ENCODE measurements at regions not wholly inside any gene's neighbourhood (a gene's known extent, or its start where the extent isn't known, plus 50 kb on each side); places are given as distances from the start of the nearest gene placed in this dataset.

DNA sequence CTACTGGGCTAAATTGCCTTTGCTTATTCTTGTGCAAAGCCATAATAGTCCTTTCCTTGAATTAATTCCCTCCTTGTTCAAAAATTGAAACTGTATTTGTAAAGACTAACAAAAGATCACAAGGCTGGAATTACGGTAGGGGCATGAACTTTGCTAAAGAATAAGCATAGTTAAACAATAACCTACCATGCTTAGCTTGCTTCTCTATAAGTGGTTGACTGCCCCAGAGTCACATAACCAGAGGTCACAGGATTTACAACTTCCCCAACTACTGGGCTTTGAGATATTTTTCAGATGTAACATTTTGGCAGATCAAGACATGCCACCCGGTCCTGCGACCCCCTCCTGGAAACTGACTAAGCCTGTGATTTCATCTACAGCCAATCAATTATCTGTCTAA lies 181.4 kb downstream of the GPAM start:
- no peak for DNase-seq

DNA sequence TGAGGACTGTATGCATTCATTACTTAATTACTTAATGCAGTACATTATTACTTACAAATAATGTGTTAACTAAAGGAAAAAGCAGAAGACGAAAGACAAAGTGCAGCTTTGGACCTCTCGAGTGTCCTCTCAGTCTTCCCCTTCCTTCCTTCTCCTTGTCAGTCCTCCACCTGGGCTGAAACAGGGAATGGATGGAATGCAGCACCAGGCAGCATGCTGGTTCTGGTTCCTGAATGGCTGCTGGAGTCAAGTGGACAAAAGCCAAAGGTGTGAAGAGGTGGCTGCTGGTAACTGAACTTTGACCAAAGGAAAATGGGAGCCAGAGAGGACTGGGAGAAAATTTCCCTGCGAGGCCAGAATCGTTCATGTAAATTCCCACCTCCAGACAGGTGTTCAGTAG lies 179.5 kb downstream of the GPAM start:
- no peak for DNase-seq

DNA sequence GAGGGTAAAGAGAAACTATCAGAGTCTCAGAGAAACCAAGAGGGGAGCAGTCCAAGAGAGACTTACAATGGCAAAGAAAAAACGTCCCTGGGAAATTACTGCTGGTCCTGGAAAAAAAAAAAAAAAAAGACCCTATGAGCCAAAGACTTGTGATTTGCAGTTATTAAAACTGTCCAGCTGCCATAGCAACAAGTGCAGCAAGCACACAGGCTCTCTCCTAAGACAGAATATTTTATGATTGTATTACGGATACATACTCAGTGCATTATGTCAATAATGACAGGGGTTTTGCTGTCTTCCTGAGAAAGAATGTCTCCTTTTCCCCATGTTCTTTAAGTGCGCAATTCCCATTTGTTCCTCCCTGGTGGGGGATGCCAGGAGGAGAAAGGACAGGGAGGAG lies 178.5 kb downstream of the GPAM start:
- DNase-seq = no peak

DNA sequence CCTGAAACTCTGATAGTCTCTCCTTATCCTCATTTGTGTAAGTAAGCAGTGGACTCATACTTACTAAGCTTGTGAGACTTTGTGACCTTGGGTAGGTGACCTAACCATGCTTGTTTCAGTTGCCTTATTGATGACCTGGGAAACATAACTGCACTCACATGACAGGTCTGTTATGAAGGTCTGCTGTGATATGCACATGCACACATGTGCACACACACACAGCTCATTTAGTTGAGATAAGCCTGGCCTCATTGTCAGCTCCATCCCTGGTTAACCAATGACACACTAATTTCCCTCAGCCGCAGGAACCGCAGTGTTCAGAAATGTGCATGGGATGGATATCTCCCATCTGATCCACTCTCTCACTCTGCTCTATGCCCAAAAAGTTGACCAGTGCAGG lies 177.2 kb downstream of the GPAM start:
- no peak for DNase-seq

DNA sequence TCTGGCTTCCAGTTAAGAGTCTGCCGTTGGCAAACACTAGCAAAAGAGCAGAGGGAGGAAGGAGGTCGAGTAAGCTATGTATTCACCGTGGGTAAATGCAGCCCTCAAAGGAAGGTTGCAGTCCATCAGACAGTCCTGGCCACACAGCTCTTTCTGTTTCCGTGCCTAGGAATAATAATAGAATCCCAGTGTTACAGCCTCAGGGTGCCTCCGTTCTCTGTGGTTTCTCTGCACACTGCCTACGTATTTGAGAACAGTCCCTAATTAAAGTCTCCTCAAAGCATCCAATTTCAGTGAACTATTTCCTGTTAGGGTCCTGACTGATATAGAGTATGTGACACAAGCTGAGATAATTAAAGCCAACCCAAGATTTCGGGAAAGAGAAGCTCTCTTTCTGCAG lies 176.7 kb downstream of the GPAM start:
- no peak for DNase-seq

DNA sequence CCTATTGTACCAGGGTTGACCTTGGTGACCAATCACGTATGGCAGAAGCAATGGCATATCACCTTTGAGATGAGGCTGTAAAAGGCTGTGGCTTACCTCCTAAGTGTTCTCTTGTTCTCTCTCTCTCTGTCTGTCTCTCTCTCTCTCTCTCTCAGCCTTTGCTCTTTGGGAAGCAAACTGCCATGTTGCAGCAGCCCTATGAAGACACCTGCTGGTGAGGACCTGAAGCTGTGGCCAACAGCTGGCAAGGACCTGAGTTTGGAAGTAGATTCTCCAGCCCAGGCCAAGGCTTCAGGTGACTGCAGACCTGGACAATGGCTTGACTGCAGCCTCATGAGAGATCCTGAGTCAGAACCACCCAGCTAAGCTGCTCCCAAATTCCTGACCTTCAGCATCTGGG lies 161.4 kb downstream of the GPAM start:
- no peak for DNase-seq

DNA sequence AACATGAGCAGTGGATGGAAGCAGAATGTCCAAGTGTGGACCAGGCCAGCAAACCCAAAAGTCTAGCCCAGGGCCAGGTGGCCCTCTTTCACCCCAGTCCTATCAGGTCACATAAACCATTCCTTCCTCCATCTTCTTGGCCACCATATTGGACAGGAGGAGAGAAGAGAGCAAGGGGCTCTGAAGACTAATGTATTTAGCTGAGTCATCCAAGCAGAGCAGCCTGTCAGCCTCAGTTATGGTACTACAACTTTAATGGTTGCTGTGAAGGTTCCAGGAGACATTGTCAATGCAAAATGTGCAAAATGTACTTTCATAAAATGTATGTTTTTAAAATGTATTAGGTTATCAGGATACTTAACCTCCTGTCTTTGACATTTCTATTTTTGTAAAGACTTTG lies 159.5 kb downstream of the GPAM start:
- DNase-seq = no peak

DNA sequence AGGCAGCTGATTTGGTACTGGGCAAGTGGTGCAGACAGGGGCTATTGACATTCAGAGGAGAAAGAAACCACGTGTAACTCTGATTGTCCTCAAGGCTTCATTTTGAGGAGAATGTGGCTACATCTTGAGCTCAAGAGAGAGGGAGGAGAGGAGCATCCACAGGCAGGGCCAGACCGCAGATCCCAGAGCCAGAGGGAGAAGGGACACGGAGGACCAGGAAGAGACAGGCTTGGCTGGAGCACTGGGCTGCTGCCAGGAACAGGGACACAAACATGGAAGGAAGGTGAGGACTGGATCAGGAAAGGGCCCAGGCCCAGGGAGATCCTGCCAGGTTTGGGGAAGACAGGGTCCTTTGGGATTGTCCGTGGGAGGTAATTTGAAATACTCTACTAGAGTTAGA lies 158.3 kb downstream of the GPAM start:
- DNase-seq = no peak

DNA sequence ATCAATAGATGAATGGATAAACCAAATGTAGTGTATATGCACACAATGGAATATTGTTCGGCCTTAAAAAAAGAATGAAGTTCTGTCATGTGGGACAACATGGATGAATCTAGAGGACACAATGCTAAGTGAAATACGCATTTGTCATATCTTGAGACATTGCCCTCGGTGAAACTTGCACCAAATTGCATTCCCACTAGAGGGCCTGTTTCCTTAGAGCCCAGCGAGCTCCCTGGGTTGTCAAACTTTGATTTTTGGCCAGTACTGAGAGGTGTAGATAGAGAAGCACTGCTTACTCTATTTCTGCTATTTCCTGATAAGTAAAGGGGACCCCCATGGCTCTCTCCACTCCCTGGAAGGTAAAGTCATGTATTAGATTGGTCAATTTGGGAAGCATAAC lies 157.1 kb downstream of the GPAM start:
- no peak for DNase-seq

DNA sequence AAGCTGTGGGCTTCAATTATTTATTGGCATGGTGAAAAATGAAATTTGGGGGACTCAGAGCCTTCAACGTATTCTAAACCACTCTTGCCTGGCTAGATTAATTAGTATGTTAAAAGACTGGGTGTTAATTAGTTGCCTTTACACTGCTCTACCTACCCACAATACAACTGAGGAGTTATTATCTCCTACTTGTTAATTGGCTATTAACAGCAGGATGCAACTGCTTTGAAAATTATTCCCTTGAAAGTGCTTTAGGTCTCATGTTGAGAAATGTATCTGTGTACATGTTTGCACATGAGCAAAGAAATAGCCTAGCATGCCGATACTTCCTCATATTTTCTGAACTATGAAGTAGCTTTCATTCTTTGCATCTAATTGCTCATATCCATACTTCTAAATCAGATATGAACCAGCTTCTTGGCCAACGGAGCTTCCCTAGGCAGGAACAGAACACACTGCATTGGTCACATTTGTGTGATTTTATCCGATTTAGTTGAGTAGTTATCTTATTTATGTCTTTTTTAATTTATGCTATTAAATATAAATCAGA lies 155.8 kb downstream of the GPAM start:
- no peak for DNase-seq

DNA sequence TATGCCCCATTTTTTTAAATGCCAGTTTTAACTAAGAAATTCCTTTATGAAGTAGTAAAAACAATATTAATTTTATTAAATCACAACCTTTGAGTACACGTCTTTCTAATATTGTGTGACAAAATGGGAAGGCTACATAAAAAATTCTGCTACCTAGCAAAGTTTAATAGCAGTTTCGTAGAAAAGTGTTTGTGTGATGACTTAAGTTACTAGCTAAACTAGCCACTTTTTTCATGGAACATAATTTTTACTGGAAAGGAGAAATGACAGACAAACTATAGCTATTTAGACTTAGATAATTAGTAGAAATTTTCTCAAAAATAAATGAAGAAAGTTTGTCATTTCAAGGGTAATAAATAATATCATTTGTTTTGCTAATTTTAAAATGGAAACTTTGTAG lies 153.1 kb downstream of the GPAM start:
- DNase-seq = no peak

DNA sequence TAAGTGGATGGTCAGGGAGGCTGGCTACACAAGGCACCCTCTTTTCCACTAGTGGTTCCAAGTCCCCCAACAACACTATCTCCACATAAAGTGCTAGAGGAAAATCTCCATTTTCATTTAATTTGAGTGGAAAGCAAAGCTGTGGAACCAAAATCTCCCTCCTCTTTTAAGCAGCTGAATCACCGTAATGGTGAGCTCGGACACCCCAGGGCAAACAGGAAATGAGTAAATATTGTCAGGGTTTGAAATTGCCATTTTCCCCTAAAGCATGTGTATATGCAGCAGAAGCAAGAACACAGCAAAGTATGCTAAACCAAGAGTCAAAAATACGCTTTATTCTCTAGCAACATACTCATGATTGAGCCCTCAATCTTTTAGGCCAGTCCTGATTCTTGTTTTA lies 143.7 kb downstream of the GPAM start:
- DNase-seq = no peak

DNA sequence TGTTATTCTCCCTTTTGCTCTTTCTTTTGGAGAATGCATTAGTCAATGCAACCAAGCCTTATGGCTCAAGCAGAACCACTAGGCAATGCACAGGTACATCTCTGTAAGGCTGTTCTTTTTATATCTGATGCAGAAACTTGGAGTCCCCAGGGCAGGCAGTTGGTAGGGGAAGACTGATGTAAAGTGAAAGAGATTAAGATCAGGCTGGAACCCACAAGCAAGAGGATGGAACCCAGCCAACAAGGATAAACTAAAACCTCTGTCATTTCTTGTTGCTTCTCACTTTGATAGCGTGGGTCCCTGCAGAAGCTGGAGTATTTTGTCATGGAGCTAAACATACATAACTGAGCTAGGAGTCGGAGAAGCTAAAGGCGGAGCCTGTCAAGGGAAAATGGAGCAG lies 142.9 kb downstream of the GPAM start:
- no peak for DNase-seq

DNA sequence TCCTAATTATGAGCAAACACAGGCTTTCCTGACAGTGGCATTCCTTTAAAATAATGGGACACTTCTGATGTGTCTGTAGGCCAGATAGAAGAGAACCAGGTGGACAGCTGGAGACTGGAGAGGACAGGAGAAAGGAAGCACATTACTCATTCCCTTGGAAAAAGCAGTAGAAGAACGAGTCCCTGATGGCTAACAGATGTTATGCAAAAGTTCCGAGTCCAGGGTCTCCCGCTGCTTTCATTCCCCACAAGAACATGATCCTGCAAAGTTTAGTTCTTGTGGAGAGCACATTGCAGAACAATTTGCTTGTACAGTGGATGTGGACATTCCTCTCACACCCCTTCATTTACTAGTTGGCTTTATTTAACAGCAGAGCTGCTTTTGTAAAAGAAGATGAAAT lies 137.6 kb downstream of the GPAM start:
- no peak for DNase-seq

DNA sequence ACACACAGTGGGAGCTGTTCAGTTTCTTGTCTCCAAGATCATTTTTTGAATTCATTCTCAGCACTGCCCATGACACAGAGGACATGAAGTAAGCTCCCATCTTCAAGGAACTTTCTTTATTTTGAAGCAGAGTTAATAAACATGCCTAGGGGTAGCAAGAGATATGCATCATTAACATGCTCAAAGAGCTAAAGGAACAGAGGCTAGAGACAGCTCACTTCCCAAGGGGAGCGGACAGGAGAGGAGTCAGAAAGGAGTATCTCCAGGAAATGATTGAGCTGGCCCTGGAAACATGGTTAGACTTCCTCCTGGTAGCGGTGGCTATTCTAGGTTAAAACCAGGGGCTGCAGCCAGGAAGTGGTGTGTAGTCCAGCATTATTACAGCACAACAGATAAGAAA lies 135.9 kb downstream of the GPAM start:
- no peak for DNase-seq

DNA sequence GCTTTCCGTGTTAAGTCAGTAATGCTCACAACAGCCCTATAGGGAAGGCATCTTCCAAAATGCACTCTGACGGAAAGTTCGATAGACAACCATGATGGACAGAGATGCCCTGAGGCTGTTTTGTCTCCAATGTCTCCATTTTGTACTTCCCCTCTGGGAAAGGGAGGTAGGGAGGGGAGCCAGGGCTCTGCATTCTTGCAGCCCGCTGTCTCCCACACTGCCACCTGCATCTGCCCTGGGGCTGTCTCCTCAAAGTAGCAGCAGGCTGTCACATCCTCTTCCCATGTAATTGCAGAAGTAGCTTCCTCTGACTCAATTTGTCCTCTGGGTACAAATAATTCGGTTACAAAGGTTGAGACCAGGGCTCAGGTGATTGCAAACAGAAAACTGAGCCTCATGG lies 131.4 kb downstream of the GPAM start:
- no peak for DNase-seq

DNA sequence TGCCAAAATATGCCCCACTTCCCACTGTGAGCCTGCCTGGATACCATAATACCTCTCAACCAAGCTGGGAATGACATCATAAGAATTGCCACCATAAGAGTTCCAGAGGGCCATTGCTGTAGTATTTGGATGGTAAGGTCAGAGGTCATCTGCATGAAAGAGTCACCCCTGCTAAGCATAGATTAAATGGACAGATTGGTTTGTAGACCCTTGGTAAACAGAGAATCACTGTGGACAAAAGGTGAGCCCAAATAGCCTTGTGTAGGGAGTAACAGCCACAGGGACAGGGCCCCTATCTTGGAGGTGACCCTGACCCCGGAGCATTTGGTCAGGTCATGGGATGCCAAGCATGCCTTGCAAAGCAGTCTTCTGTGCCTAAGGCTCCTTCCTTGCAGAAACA lies 129.7 kb downstream of the GPAM start:
- no peak for DNase-seq

DNA sequence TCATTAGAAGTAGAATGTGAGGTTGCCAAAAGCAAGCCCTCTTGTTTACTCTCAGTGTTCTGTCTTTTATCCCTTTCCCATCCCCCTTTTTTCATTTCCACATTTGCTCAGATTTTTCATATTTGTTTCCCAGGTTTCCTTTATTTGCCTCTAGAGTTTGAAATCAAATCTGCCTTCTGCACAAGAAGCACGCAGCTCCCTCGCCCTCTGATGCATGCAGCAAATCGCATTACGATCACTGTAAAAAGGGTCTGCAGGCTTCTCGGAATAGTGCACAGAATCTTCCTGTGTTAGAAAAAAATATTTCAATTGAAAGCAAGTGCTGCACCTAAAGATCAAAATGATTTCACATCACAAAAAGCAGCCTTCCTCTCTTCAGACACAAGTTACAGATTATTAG lies 129.0 kb downstream of the GPAM start:
- DNase-seq = no peak

DNA sequence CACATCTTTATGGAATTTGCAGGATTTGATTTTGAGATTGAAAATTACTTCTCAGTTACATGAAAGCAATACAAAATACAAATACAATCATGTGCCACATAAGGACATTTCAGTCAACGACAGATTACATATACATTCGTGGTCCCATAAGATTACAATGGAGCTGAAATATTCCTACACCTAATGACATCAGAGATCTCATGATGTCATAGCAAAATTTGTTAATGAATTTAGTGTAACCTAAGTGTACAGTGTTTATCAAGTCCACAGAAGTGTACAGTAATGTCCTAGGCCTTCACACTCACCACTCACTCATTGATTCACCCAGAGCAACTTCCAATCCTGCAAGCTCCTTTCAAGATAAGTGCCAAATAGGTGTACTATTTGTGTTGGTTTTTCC lies 126.5 kb downstream of the GPAM start:
- DNase-seq = no peak

DNA sequence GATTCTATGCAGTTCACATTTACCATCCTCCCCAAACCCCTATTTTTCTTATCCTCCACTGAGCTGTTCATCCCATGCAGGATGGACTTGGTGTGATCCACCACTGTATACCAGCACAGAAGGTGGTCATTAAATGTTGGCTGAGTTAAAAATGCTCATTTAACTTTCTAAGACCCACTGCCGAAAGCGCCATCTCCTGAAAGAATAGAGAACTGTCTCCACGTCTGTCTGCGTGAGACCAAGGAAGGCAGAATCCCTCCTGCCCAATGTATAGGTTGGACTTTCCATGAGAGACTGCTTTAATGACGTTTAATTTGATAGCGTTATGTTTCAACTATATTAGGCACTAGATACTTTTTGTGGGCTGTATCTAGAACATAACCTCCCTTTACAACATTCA lies 124.3 kb downstream of the GPAM start:
- DNase-seq = no peak

DNA sequence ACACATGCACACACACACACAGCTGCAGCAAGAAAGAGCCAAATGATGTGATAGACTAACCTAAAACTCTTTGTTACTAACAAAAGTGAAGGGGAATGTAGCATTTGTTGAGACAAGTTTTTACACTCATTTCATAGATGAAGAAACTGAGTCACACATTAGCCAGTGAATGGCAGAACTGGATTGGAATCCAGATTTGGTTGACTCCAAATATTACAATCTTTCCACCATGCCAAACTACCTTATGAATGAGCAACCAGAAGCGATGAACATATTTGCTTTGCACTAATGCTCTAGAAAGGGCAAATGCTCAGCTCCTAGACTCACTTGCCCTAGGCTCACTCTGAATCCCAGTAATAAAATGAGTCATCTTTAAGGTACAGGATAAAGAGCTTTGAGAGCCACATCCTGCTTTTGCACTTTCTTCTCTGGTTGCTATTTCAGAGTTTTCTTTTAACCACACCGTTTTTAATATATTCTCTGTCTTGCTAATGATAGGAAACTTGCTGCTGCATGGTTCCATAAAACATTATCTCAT lies 111.9 kb downstream of the GPAM start:
- DNase-seq = no peak

DNA sequence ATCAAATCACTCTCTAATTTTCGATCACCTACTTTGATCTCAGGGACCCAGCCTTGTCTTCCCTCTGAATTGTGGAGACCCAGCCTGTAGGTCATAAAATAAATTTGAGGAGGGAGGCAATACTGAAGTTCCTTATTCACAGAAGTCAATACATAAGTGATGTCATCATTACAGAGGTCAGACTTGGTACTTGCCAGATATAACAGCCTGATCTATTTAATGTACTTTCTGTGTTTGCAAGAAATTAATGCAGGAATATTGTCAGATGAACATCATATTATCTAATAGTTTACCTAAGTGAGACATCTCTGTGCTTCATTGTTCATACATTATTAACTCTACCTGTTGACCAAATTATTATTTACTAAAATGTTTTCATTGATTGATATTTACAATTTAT lies 105.6 kb downstream of the GPAM start:
- no peak for DNase-seq

DNA sequence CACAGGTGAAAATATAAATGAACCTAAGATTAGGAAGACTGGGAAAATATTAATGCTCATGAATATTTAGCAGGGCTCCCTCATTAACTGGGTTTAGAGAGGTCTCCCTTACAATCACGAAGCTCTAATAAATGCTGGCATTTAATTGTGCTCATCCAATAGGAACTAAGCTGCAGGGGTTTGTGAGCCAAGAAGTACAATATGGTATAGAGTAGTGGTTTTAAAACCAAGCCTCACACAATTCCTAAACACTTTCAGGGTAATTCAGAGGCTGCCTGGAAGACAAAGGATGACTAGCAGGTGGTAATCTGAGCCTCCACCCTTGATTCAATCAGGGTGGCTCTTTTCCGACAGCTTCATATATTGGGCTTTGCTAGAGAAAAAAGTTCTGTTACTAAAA lies 103.3 kb downstream of the GPAM start:
- DNase-seq = no peak

DNA sequence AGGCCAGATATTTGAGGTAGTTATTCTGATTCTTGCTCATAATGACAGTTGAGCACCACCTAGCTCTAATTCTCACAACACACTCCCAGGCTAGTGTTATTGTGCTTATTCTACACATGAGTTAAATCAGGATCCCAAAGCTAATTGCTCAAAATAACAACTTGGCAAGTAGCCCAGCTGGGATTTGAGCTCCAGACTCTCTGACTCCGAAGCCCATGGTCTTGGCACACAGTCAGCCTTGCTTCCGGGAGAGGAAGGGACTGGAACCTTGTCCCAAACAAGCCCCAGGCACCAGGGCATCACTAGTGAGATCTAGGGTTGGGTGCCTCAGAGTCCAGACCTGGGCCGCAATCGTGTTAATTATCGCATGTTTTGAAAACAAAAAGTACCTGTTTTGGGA lies 101.4 kb downstream of the GPAM start:
- DNase-seq = no peak

DNA sequence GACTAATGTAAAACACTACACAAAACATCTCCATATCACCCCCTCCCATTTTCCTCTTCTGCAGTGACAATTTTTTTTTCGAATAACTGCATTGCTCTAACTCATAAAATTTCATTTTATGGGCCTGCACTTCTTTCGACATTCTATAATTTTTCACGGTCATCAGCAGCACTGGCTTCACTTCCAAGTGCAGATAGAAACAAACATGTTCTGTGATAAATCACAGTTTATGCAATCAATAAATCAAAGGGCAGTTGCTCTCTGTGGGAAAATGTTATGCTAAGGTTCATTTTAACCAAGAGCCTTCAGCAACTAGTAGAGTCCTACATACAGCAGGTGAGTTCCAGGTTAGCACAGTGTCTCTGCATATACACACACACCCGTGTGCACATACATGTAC lies 100.1 kb downstream of the GPAM start:
- no peak for DNase-seq

DNA sequence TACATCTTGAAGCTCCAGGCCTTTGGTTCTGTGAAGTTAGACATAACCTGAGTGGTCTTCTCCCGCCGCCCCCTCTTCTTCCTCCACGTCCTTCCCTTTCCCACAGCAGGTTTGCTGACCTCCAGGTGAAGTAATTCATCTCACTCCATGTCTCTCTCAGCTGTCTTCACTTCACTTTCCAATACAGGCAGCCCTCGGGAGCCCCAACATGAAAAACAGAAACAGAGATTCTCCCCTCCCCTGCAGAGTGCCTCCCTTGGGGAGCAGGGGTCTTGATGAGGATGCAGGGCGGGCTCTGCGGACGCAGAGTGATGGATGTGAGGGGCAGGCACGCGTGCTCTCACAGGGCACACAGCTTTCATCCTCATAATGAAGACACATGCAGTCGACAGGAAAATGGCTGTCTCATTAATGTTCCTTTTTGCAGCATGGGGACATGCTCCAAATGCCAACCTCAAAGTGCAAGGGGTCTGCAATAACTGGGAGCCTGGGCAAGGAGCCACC lies 95.6 kb downstream of the GPAM start:
- no peak for DNase-seq

Measured in DMS 273 treated with DMSO at 0.1 percent for 48 hours (cell line).